HG03442 (cell line): ENCODE measurements at regions not wholly inside any gene's neighbourhood (a gene's known extent, or its start where the extent isn't known, plus 50 kb on each side); places are given as distances from the start of the nearest gene placed in this dataset.

Source experiments
- ATAC-seq: cut with Tn5 transposase; IDR thresholded peaks from one replicate; pipeline ENCODE4 v1.9.1; 2021; ENCODE audit warnings: mild to moderate bottlenecking, moderate library complexity; ENCODE audit not compliant: unreplicated experiment

GRCh38 chr10:104505521-104506042 is 135.5 kb upstream of the SORCS3 start:
- no peak for ATAC-seq

DNA sequence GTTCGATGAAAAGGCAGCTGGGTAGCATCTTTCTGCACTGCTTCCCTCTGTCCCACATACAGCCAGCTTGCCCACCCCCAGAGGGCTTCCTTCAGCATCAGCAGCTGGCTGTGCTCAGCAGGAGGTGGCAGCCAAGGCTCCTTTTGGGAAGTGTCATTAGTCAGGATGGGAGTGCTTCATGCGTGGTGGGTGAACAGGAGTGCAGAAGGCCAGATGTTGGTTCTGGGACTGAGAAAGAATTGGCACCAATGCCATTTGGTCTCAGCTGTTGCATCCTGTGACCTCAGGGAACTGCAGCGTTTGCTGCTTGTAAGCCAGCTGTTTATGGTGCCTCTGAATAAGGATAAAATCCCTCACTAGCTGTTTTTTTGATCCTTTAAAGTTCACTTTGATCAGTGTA is 131.1 kb upstream of the SORCS3 start:
- no peak for ATAC-seq

DNA sequence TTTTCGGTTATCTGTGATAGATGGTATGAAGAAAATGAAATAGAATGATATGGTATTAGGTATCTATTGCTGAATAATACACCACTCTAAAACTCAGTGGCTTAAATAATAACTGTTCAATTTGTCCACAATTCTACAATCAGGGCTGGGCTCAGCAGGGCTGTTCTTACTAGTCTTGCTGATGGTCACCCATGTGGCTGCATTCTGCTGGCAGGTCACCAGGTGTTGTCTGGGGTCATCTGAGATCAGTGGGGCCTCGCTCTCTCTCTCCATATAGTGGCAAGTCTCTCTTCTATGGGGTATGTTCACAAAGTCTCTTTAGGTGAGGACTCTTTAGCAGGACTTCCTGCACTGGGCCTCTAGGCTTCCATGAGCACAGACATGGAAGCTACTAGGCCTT is 130.4 kb upstream of the SORCS3 start:
- no peak for ATAC-seq

- ATAC-seq: no peak
Observed at GRCh38 chr10:104512800-104513199, 128.3 kb upstream of the SORCS3 start.

GRCh38 chr10:104515678-104516199 is 125.4 kb upstream of the SORCS3 start:
- ATAC-seq: no peak

DNA sequence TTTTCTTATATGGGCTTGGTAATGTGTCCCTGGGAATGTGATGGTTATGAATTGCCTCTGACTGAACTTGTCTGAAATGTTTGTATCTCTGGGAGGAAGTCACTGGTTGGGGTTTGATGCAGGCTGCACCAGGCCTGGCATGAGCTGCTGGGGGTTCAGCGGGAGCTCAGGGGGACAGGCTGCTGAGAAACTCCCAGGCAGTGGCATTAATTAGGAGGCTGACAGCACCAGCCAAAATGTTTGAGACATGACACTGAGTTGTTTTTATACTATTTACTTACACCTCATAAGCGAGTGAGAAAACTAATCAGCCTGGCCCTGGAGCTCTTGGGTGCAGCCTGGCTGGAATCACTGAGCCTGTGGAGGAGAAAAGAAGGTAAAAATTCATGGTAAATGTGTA is 124.1 kb upstream of the SORCS3 start:
- no peak for ATAC-seq

GRCh38 chr10:104517946-104518345 is 123.1 kb upstream of the SORCS3 start:
- ATAC-seq: no peak

- no peak for ATAC-seq
Observed at GRCh38 chr10:104518891-104519290, 122.2 kb upstream of the SORCS3 start.

DNA sequence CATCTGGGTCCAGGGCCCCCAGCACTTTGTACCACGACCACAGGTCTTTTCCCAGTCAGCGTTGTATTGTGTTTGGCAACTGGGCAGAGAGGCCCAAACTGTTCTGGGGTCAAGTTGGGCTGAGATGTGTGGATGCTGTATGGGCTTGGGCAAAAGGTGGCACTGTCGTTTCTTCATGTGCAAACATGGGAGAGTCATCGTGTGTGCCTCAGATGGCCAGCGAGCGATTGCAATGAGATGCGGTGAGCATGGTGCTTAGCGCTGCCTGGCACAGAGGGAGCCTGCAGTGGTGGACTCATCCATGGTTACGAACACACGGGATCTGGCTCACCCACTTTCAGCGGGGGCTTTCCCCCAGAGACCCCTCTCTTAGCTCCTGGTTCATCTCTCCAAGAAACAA is 120.4 kb upstream of the SORCS3 start:
- ATAC-seq: no peak

DNA sequence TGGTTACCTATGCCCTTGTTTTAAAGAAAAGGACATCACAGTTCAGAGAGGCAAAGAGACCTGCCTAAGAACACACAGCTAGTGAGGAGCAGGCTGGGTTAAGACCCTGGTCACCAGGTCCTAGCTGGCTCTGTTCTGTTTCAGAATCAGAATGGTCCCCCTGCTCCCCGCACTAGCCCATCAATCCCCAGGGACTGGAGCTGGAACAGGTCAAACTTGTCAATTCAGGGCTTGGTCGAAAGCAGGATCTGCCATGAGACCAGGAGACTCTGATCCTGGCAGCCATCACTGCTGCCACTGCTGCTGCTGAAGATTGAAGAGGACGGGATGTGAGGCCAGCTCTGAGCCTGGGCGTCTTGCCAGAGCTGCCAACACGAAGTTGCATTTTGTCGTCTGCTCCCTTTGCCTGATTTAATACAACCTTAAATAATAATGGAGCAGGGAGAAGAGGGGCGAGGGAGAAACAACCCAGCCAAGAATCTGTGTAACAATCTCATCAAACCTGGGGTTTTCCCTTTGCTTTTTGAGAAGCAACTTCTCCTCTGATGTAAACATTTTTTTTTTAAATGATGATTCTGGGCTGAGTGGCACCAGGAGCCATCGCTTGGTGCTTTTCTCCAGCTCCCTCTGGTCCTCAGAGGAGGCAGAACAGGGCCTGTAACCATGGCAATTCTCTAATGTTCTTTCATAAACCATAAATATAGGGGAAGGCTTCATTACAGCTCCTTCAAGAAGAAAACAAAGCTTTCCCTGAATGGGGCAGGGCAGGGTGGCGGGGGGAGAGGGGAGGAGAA is 119.0 kb upstream of the SORCS3 start:
- no peak for ATAC-seq

DNA sequence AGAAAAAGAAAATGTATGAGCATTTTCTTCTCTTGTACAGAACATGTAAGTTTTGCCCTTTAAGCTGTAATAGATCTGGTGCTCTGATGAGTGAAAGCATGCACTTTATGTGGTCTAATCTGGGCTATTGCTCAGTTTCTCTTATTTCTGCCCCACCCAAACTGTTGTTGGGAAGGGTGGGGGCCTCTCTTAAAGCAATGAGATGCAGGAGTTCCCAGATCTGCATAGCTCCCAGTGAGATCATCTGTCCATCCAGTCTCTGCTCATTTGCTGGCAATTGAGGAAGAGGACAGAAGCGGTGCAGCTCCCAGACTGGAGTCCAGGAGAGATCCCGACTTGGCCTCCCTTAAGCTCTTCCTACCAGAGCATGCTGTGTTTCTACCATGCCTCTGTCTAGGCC is 114.9 kb upstream of the SORCS3 start:
- no peak for ATAC-seq

DNA sequence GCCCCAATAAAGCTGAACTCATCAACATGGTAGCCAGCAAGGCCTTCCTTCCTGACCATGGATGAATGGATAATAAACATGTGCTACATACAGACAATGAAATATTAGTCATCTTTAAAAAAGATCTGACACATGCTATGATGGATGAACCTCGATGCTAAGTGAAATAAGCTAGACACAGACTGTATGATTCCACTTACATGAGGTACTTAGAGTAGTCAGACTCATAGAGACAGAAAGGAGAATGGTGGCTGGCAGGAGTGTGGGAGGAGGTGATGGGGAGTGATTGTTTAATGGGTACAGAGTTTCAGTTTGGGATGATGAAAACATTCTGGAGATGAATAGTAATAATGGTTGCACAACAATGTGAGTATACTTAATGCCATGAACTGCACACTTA is 114.1 kb upstream of the SORCS3 start:
- no peak for ATAC-seq

- no peak for ATAC-seq
Observed at GRCh38 chr10:104540181-104540580, 100.9 kb upstream of the SORCS3 start.

- ATAC-seq: no peak
Observed at GRCh38 chr10:104541820-104542219, 99.3 kb upstream of the SORCS3 start.

GRCh38 chr10:104546336-104546735 is 94.8 kb upstream of the SORCS3 start:
- no peak for ATAC-seq

- no peak for ATAC-seq
Observed at GRCh38 chr10:104546756-104547155, 94.3 kb upstream of the SORCS3 start.

DNA sequence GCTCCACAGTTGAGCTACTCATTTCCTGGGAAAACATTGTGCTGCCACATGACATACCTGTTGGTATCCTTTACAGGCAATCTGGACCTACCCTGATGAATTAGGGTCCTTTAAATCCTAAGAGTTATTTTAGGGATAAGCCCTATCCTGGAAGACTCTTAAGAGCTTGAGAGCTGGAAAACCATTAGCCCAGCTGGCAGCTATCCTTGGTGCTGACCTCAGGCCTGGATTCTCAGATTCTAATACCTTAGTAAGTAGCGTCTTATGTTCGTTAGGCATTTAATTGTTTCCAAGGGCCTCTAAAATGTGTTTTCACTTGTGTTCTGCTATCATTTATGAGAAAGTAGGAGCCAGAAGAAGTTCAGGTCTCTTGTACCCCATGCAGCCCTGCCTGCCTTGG is 93.0 kb upstream of the SORCS3 start:
- no peak for ATAC-seq

- ATAC-seq: no peak
Observed at GRCh38 chr10:104556831-104557230, 84.3 kb upstream of the SORCS3 start.

GRCh38 chr10:104557966-104558365 is 83.1 kb upstream of the SORCS3 start:
- ATAC-seq: no peak

GRCh38 chr10:104559935-104560334 is 81.2 kb upstream of the SORCS3 start:
- no peak for ATAC-seq

- no peak for ATAC-seq
Observed at GRCh38 chr10:104563051-104563450, 78.0 kb upstream of the SORCS3 start.

DNA sequence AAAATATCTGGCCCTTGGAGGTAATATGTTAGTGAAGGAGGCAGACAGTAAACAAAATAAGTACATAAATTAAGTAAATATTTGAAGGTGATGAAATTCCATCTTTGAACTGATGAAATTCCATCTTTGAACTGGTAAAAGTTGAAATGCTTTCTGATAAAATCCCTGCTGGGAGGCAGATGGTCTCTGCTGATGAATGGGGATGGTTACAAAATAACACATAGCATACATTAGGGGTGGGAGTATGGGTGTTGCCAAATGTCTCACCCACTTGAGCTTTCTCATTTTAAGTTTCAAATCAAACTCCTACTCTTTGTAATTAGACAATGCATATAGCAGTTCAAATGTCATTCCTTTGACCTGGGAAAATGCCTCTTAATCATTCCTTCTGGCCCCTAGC is 77.5 kb upstream of the SORCS3 start:
- no peak for ATAC-seq

DNA sequence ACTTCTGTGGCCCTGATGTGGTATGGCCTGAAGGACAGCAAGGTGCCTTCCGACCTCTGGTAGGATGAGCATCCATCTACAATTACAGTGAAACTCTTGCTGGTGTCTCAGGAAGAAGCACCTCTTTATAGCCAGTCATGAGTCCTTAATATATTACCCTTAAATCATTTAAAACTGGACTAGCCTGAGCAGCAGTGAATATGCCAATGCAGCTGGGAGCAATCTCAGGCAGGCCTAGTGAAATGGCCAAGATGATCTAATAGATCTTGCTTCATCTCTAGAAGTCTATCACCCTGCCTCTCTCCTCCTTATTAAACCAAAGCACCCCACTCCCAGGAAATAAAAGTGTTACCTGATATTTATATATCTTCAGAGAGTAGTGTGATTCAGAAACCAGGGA is 66.7 kb upstream of the SORCS3 start:
- ATAC-seq: no peak
